Activated CD8-positive, alpha-beta memory T cell treated with anti-CD3 and anti-CD28 coated beads for 48 hours (primary cell): ENCODE measurements at regions not wholly inside any gene's neighbourhood (a gene's known extent, or its start where the extent isn't known, plus 50 kb on each side); places are given as distances from the start of the nearest gene placed in this dataset.

Experiments used
- DNase-seq, 3 experiments: peaks; one replicate each; pipeline ENCODE4 v3.0.0-alpha.2; 2020; ENCODE audit warnings: low read depth in 2 of 3, low spot score in 2 of 3

DNA sequence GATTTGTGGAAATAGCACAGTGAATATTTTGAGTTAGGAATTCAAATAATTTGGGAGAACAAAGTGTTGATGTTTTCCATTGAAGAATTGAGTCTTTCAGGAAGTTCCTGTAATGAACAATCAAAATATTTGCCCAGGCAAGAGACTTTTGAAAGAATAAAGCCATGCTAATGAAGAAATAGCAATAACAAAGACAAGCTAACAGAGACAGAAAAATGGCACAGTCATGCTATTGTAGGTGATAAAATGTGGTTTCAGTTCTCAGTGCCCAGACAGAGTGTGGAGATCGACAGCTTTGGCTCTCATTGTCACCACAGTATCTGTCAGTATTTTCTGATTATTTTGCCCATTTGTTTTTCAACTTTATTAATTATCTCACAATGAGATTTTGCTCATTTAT, 490.8 kb upstream of the PIK3C3 start:
- DNase-seq: no peak

DNA sequence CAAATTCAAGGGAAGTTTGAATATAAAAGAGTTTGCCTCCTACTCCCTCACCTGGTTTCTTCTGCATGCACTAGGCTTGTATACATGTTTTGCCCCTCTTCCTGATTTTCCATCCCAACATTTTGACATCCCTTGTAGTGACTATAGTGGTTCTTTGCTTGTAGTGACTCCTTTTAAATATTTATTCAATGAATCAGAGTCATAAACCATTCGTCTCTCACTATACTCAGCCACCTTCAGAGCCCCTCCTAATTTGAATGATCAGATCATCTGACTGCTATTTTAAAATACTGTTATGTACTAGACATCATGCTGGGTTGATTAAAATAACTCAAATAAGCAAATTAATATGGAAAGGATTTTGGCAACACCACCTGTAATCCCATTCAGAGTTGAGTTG, 492.1 kb upstream of the PIK3C3 start:
- DNase-seq: no peak

DNA sequence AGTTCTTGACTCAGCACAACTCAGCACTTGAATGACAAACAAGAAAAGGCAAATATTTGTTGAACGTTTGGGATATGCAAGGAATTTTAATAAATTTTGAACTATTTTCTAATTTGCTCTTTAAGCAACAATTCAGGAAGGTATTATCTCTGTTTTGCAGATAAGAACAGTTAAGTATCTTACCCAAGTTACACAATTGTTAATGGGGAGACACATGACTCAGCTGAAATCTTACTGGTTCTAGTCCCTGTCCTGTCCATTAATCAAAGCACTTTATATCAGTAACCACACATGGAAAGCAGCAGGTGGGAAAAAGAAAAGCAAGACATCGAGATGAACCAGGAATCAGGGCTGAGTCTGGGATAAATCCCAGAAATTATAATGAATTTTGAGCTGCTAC, 493.9 kb upstream of the PIK3C3 start:
- DNase-seq: no peak

DNA sequence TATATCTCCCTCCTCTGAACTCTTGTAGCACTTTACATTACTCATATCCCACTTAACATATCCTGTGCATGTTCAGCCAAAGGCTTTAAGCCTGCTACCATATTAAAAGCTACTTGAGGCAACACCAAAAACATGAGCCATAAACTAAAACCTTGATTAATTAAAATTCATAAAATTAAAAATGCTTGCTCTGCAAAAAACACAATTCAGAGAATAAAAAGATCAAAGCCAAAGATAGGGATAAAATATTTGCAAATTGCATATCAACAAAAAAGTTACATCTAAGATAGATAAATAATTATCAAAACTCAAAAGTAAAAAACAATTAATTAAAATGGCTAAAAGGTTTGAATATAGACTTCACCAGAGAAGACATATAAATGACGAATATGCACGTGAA, 495.4 kb upstream of the PIK3C3 start:
- no peak for DNase-seq

DNA sequence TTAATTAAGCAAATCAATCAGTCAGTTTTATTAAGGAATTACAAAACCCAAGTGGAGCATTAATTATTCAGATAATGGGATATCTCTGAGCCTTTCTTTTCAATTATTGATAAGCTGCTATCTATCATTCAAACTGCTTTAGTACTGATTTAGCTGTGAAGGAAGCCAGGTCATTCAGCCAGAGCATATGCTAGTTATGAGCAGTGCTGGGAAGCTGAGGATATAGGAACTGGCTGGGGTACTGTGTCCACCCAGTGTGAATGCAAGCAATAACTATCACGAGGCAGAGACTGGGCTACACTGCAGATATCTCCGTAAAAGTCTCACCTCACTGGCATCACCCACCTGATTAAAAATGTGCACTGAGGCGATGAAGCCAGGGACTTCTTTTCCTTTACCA, 496.7 kb upstream of the PIK3C3 start:
- DNase-seq: no peak

DNA sequence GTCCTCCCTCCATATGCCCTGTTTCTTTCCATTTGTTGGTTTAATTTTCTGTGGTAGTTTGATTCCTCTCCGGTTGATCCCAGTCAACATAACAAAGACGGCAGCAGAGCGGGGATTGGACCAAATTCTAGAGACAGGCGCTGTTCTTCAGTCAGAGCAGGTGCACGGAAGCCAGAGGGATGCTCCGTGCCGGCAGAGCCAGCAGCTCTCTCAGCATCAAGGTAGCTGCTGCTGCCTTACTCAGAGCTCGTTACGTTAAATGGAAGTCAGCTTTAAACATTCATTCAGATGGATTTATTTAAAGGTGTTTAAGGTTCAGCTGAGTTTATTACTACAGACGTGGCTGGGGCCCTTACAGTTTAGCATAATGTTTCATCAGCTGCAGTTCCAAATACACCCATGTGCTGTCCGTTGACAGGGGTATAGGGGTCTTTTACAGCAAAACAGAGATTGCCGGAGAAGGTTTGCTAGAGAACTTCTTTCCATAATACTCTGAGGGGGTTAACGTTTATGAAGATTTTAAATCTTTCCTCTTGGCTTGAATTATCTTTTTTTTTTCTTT, 497.2 kb upstream of the PIK3C3 start:
- DNase-seq: no peak

DNA sequence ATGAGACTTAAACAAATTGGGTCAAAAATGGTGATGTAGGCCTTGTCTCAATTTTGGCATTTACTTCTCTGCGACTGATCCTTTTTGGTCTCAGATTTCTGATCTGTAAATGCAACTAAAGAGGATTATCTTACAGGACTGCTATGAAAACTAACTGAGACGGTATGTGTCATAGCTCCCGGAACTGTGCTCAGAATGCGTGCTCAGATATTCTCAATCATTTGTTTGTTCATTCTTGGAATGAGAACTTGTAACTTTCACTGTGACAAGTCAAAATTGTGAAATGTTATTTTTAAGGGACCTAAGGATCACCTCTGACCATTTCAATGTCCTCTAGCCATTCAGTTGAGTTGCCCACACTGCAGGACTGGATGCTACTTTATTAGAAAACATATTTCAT, 498.2 kb upstream of the PIK3C3 start:
- no peak for DNase-seq

DNA sequence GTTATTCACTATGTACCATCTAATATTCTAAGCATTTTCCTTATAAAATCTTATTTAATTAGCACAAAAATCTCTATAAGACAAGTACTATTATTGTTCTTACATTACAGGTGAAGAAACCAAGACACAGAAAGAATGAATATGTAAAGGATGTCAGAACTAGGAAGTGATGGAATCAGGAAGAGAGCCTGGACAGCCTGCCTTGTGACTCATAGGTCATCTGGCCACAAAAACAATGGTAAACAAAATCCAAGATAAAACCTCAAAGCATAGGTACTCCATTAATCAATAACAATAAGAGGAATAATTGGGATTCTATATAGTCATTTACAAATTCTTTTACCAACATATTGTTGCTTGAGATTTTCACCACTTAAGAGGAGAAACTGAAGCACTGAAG, 505.4 kb upstream of the PIK3C3 start:
- no peak for DNase-seq

DNA sequence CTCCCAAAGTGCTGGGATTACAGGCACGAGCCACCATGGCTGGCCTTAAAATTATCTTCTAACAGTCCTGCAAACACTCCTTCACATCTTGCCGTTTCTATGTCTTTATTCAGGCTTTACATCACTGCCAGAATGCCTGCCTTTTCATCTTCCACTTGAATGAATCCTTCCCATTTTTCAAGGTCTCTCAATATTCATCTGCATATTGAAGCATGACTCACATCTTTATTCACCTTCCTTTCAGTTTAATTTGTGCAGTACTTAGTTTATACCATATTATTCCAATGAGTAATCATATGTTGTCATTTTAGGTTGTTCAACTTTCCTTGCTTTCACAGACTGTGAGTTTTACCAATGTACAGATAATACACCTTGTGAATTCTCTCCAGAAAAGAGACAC, 510.1 kb upstream of the PIK3C3 start:
- no peak for DNase-seq

DNA sequence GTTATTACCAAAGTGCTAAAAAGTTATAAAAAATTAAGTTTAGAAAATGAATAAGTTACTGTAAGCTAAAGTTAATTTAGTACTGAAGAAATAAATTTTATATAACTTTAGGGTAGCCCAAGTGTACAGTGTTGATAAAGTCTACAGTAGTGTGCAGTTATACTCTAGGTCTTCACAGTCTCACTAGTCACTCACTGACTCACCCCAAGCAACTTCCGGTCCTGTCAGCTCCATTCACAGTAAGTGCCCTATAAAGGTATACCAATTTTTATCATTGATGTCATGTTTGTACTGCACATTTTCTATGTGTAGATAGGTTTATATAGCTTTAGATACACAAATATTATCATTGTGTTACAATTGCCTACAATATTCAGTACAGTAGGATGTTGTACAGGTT, 518.3 kb upstream of the PIK3C3 start:
- DNase-seq: no peak

DNA sequence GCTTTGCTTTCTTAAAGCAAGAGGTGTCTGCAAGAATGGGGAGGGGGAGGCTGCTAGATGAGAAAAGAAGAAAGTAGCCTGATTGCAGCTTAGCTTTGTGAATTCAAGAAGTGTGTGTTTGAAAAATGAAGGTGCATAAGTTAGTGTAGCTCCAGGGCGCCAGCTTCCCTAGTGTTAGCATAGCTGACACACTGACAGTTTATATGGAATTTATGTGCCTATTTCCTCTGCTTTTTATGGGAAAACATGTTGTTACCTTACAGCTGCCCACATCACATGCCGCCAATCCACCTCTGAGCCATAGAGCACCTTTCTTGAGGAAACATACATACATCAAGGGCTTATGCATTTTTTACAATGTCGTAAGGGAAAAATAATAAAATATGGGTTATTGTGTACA, 536.4 kb upstream of the PIK3C3 start:
- DNase-seq: no peak

DNA sequence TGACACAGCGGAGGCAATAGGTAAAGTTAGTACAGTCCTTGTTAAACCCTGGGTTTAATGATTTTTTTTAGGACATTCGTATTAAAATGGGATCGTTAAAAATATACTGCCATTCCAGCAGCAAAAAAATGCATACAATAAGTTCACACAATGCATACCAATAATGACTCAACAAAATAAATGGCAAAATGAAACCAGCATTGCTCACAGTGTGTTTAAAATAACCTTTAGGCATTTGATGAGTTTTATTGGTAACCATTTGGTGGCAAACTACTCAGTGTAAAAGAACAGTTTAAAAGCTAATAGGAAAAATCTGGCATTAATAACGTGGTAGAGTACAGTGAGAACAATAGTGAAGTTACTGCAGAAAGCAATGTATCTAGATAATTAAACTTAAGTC, 539.0 kb upstream of the PIK3C3 start:
- no peak for DNase-seq

DNA sequence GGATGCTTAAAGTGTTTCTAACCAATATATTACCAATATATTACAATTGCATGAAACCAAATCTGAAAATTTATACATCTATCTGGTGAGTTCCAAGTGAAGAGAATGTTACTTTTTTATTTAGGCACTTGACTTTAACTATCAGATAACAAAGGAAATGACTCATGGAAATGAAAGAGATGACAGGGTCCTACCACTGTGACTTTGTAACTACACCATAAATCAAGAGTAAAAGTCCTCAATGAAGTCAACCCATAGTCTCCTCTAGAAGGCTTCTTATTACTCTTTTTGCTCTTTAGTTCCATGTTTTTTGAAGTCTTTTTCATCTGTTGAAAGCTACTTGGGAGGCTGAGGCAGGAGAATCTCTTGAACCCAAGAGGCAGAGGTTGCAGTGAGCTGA, 545.0 kb upstream of the PIK3C3 start:
- DNase-seq: no peak

DNA sequence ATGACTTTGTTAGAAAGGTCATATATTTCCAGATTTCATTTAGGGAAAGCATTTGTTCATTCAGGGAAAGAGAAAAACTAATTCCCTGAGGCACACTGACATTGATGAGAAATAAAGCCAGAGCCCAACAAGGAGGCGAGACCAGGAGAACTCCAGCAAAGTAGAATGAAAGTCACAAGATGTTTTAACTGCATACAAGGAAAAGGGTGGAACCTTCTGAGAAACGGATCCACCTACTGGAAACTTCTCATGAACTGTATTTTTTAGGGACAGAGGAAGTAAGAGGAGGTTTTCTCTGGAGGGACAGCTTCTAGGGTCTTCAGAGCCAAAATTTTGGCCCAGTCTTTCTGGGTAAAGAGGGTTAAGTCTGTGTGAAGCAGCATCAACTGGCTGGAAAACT, 548.2 kb upstream of the PIK3C3 start:
- DNase-seq: no peak

DNA sequence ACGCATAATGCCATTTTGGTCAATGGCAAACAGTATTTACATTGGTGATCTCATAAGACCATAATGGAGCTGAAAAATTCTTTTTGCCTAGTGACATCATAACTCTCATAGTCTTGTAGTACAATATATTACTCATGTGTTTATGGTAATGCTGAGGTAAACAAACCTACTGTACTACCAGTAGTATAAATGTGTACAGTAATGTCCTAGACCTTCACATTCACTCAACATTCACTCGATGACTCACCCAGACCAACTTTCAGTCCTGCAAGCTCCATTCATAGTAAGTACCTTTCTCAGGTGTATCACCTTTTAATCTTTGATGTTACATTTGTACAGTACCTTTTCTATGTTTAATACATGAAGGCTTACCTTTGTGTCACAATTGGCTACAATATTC, 558.2 kb upstream of the PIK3C3 start:
- DNase-seq: no peak

DNA sequence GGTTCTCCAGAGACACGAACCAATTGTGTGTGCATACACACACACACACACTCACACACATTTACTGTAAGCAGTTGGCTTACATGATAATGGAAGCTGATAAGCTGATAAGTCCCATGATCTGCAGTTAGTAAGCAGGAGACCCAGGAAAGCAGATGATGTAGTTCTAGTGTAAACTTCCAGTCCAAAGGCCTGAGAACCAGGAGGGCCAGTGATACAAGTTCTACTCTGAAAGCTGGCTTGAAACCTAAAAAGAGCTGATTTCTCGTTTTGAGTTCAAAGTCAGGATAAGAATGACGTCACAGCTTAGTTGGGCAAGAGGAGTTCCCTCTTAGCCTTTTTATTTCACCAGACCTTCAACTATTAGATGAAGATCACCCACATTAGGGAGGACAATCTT, 558.8 kb upstream of the PIK3C3 start:
- no peak for DNase-seq

DNA sequence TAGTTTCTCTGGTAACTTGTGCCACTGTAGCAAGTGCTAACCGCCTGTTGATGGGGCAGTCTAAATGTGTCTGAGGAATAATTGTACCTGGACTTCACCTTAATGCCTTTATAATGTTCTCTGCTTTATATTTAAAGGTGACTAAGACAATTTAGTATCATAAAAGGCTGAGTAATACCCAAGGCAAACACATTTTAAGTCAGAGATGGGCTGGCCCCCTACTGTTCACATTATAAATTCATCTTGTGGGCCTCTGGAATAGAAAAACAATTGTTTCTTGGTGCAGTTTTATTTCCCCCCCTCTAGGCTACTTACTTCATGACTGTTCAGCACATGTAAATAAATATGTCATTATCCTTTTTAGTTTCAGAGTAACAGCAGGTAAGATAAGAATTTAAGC, 559.3 kb upstream of the PIK3C3 start:
- DNase-seq: no peak

DNA sequence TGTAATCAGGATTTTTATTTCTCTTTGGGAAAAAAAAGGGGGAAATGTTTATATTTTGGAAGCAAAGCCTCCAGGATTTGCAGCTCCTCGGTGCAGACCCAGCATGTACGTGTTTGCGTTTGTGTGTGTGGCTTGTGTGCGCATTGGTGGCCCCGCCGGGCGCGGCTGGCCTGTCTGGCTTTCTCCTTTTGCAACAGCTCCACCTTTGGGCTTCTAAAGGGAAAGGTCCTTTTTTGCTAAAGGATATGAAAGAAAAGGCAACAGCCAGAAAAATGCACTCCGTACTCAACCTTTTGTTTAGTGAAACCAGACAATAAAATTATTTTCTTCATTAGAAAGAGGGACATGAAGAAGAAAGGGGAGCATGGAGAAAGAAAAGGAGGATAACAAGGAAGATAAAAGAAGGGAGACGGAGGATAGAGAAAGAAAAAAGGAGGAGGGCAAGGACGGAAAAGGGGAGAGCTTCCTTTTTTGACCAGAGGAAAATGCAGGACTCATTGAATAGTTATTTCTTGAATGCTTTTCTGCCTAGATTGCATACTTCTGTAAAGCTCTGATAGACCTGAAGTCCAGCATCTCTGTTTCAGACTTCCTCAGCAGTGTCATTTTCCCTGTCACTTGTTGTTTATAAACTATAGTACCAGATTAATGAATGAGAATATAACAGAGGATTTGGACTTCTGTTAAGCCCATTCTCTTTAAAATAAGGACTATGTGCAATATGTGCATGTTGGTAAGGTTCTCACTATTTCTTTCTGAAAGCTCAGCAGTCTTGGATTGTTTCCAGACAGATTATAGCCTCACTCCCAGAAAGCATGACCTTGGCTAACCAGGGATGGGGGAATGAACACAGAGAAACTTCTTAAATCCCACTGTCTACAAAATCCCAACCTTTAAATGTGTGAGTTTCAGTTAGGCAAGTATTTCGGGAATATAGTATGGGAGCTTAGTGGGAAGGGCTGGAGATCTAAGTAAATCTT, 563.1 kb upstream of the PIK3C3 start:
- DNase-seq: no peak

DNA sequence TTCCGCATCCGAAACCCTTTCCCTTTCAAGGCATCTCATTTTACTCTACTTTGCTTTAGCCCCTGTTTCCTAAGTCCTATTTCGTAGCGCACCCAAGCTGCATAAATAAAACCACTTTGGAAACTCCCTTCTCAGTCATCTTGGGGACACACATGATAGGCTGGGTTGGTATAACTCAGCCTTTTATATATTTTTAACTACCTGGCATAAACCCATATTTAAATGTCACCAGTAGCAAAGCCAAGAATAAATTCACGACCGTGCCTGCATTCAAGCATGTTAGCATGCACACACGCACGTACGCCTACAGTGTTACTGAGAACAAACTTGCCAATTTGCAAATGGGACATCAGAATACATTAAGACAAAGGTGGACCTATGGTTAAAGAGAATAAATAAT, 564.7 kb upstream of the PIK3C3 start:
- no peak for DNase-seq

DNA sequence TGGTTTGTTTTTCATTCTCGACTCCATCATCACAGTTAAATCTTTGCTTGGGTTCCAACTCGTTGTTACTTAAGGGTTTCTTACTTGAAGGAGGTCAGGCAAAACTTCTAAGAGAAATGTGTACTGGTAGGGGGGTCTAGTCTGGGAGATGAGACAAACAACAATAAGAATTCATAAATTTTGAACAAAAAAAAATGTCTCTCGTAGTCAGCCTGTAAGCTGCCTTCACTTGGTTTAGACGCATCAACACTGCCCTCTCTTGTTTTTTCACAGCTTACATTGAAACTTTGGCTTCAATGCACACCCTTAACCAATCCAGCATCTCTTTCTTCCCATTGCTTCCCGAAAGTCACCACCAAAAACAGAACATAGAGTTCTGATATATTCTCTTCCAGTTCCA, 576.4 kb upstream of the PIK3C3 start:
- no peak for DNase-seq

DNA sequence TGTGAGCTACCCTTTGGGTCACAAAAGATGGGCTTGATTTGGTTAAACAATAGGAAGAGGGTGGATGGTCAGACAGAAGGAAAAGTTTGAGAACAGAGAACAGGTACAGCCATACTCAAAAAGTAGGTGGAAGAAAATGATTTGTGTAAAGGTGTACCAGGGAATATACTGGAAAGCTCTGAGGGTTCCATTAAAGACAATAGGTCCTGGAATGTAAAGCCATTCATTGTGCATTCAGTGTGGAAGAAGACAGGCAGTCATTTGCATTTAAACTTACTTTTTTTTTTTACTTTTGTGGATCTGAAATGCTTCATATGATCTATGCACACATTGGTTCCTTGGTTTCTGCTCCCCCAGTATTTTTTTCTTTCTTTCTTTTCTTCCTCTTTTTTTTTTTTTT, 581.4 kb upstream of the PIK3C3 start:
- no peak for DNase-seq

DNA sequence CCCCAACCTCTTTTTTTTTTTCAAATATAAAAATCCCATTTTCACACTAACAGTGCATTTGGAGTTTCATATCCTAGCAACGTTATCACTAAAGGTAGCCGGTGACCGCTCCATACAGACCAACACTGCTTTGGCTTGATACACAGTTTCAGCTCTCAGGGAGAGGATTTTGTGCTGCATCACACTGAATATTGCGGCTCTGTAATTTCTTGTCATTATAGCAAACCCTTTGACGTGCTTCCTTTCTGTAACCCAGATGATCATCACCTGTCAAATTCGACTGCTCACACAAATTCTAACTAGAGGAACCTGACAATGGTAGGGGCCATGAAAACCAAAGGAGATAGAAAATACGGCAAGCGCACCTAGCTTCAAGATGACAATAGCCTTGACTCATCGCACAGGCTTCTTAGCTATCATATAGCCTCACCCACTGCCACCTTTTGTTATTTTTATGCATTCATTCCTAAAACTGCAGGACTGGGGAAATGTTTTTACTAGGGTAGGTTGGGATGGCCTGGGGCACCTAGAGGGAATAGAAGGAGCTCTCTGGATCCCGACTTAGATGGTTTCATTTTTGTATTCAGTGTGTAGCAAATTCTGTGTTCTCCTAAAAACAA, 582.9 kb upstream of the PIK3C3 start:
- DNase-seq: no peak
